ENCODE measurements at regions not wholly inside any gene's neighbourhood (a gene's known extent, or its start where the extent isn't known, plus 50 kb on each side); places are given as distances from the start of the nearest gene placed in this dataset.

- DNase-seq (ENCODE audit: low read depth in 1 of 2, low spot score in 1 of 2) = no peak
Measured at GRCh38 chr21:16789636-16790035, 723.2 kb upstream of the CXADR start.

DNA sequence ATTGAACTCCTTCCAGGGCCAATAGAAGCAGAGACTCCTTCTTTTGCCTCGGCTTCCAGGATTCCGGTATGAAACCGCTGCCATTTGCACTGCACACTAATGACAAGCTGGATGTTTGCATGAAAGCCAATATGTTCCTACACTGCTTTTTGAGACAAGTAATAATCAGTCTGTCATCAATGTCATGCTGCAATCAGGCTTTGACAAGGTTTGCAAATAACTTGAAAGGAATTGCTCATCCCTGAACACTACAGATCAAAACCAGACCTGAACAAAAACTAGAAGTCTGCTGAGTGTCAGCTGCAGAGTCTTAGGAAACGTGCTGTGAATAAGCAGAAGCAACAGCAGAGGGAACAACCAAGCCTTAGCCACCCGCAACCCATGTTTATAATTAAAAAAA lies 720.7 kb upstream of the CXADR start:
- DNase-seq (ENCODE audit: low read depth in 1 of 2, low spot score in 1 of 2) = no peak

DNA sequence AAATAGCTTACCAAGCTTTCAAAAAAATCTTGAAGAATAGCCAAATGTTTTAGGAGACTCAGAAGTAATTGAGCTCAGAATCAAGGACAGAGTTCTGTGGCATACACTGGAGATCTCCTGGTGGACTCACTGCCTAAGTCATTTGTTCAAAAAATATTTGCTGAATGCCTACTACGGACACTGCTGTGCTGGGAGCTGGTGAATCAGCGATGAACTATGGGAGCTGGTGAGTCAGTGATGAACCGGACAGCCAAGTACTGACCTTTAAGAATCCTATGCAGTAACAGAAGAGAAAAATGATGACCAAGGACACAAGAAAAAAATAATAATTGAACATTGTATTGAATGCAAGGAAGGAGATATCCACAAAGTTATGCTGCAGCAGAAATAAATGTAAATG lies 717.9 kb upstream of the CXADR start:
- no peak for DNase-seq (ENCODE audit: low read depth in 1 of 2, low spot score in 1 of 2)

DNA sequence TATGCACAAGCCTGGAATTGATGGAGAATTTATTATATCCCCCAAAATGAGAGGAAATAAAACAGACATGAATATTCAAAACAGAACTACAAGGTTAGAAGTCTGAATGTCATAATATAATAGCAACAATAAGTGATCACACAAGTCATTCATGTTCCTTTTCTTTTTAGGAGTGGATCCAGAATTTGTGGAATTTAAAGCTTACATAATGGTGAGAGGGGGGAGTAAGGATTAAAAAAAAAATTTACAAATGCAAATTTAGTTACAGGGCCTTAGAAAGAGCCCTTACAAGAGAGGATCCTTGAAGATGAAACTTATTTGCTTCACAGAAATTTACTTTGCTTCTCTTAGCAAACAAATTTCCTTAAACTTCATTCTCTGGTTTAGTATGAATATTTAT lies 716.1 kb upstream of the CXADR start:
- DNase-seq (ENCODE audit: low read depth in 1 of 2, low spot score in 1 of 2) = no peak

DNA sequence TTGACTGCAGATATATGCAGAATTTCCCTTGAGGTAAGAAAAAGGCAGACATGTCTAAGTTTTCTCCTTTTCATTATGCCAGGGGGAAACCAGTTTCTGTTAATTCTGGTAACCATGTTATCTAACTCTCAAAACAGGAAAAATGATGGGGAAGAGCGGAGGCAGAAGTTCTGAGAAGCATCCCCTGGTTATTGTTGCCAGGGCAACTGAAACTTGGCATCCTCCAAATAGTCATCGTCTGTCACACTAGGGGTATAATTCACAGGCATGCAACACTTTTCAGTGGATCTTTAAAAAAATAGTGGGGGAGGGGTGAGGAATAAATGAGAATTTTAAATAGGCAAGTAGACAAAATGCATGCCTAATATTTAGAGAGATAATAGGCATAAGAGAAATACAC lies 715.3 kb upstream of the CXADR start:
- DNase-seq (ENCODE audit: low read depth in 1 of 2, low spot score in 1 of 2) = no peak

GRCh38 chr21:16797966-16798365 lies 714.9 kb upstream of the CXADR start:
- no peak for DNase-seq (ENCODE audit: low read depth in 1 of 2, low spot score in 1 of 2)

- no peak for DNase-seq (ENCODE audit: low read depth in 1 of 2, low spot score in 1 of 2)
Measured at GRCh38 chr21:16800536-16801275, 712.1 kb upstream of the CXADR start.

- DNase-seq (ENCODE audit: low read depth in 1 of 2, low spot score in 1 of 2) = no peak
Measured at GRCh38 chr21:16811011-16811410, 701.8 kb upstream of the CXADR start.

- no peak for DNase-seq (ENCODE audit: low read depth in 1 of 2, low spot score in 1 of 2)
Measured at GRCh38 chr21:16811970-16812369, 700.9 kb upstream of the CXADR start.

GRCh38 chr21:16815243-16815642 lies 697.6 kb upstream of the CXADR start:
- DNase-seq (ENCODE audit: low read depth in 1 of 2, low spot score in 1 of 2) = no peak

DNA sequence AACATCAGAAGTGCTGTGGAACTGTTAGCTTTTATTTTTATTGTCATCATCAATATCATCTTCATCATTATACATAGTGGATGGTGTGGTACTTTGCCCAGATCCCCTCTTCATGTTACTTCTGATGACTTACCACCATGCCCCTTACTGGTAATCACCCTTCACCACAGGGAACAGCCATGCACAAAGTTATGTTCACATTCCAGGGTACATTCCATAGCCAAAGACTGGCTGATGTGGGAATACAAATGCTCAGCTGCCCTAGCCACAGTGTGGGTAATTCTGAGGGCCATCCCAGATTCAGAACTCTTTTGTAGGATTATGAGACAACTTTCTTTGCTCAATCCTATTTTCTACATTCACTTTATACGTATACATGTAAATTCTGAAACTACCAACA lies 691.3 kb upstream of the CXADR start:
- DNase-seq (ENCODE audit: low read depth in 1 of 2, low spot score in 1 of 2) = no peak

DNA sequence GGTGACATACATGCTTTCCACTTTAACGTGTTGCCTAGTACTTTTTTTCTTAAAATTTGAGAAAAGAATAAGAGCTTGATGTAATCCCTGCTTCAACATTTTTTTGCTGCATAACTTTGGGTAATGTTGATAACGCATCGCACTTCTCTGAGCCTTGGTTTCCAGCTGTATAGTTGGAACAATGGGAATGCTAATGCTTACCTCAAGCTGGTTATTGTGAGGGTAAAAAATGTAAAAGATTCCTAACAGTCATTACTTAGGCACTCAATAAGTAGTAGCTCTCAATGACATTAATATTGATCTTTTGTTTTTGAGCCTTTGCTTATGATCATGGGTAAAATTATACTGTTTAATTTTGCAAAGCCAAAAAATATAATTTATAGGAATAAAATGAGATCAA lies 683.3 kb upstream of the CXADR start:
- no peak for DNase-seq (ENCODE audit: low read depth in 1 of 2, low spot score in 1 of 2)

- DNase-seq (ENCODE audit: low read depth in 1 of 2, low spot score in 1 of 2) = no peak
Measured at GRCh38 chr21:16832791-16833190, 680.1 kb upstream of the CXADR start.

- DNase-seq (ENCODE audit: low read depth in 1 of 2, low spot score in 1 of 2) = no peak
Measured at GRCh38 chr21:16834791-16835190, 678.1 kb upstream of the CXADR start.

DNA sequence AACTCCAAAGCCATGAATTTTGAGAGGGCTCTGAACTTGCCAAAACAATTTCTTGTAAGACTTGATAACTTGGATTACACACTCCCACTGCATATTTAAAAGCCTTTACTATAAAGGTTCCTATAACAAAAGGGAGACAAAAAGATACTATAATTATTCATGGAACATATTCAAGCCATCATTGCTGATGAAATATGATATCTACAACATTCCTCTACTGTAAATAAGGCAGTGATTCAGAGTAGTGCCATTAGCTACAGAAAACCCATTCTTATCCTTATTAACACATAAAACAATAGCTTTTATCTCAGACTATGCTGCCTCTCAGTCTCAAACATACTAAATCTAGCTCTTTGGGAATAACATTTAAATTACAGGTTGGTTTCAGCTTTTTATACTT lies 675.5 kb upstream of the CXADR start:
- no peak for DNase-seq (ENCODE audit: low read depth in 1 of 2, low spot score in 1 of 2)

GRCh38 chr21:16837721-16838120 lies 675.1 kb upstream of the CXADR start:
- DNase-seq (ENCODE audit: low read depth in 1 of 2, low spot score in 1 of 2) = no peak

DNA sequence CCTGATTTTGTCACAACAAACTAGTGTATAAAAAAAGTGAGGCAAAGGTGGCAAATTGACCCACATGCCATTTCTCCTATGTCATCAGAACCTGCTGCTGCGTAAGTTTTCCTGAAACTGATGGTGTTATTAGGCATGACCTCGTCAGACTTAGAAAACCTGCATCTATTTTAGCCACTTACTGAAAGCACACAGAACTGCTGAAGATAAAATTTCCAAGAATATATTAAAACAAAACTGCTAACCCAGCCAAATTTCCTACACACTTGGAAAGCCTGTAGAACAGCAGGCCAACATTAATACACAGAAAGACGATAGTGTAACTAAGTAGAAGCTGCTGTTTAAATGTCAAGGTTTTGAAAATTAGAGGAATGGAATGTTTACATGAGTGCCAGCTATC lies 674.5 kb upstream of the CXADR start:
- DNase-seq (ENCODE audit: low read depth in 1 of 2, low spot score in 1 of 2) = no peak

DNA sequence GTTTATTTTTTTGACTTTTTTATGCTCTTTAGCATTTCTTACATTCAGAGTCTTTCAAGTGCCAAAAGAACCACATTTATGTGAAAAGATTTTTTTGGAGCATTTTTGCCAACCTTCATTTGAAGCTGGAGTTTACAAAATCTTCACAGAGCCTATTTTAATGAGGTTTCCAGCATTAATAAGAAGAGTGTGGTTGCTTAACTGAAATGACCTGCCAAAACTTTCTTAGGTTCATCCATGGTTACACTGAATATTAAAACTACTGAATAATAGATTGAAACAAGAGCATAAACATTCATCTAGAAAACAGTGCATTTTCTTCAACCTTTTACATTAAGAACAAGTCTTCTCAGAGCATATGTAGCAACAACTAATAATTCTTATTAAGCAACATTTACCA lies 672.3 kb upstream of the CXADR start:
- DNase-seq (ENCODE audit: low read depth in 1 of 2, low spot score in 1 of 2) = no peak

DNA sequence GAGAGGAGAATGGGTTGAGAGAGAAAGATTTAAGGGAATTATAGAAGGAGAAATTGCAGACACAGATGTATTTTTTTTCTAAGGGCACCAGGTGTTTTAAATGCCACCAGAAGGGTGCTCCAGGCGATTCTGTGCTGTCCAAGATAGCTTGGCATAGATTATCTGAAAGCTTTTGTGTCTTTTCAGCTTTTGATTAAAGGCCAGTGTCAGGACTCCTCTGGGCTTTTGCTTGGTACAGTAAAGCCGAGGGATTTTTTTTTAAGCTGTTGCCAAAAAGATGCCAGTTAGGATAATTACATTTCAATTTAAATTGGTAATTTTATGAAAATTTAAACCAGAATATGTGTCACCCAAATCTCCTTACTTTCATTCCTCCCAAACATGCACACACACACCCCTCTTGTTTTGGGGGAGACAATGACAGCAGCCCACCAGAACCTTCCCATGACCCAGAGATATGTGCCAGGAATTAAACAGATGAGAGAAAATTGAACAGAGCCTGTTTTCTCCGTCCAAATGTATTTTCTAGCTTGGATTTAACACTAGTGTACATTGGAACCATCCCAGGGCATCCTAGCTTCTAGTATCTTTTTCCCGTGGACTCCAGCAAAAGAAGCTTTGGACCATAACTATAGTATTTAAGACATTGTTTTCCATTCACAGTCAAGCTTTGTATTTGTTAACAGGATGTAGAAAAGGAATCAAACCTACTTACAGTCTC lies 670.7 kb upstream of the CXADR start:
- no peak for DNase-seq (ENCODE audit: low read depth in 1 of 2, low spot score in 1 of 2)

- DNase-seq (ENCODE audit: low read depth in 1 of 2, low spot score in 1 of 2) = no peak
Measured at GRCh38 chr21:16842696-16843035, 670.2 kb upstream of the CXADR start.

GRCh38 chr21:16847211-16847610 lies 665.6 kb upstream of the CXADR start:
- DNase-seq (ENCODE audit: low read depth in 1 of 2, low spot score in 1 of 2) = no peak

DNA sequence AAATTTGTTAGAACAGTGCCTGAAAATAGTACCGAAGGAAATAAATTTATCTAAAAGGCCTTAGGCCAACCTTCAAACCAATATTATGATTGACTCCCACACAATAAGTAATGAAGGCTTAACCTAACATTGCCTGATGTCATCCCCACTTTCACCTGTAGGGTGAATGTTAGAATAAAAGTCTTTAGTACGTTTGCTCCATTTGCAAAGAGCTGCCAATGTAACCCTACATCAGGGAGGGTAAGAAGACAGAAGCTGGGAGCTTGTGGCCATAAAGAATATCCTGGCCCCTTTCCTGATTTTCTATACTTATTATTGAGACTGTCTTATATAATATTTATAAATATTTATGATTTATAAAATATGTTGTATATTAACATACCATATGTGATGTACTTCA lies 661.8 kb upstream of the CXADR start:
- DNase-seq (ENCODE audit: low read depth in 1 of 2, low spot score in 1 of 2) = no peak

DNA sequence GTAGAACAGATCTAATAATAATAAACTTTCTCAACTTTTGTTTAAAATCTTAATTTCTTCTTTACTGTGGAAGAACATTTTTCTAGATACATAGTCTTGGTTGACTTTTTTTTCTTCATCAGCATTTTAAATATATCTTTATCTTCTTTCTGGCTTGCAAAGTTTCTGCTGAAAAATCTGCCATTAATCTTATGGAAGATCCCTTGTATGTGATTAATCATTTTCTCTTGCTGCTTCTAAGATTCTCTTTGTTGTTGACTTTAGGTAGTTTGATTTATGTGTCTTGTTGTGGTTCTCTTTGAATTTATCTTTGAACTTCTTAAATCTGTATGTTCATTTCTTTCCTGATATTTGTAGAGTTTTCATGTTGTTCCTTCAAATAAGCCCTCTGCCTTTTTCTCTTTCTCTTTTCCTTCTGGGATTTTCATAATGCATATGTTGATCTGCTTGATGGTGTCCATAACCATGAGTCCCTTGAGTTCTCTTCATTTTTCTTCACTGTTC lies 657.6 kb upstream of the CXADR start:
- no peak for DNase-seq (ENCODE audit: low read depth in 1 of 2, low spot score in 1 of 2)
